Cerebellar nuclear complex (tissue), 1 donor: ENCODE measurements at regions not wholly inside any gene's neighbourhood (a gene's known extent, or its start where the extent isn't known, plus 50 kb on each side); places are given as distances from the start of the nearest gene placed in this dataset.
"Not testable (repeated sequence)": the region's sequence is repeated elsewhere in the genome, so short reads cannot be mapped to it uniquely, and the experiment has no call there.

Experiments used
- DNase-seq, 2 experiments: peaks; one replicate each; lab custom pipeline; 2025; lab: John Stamatoyannopoulos, UW

DNA sequence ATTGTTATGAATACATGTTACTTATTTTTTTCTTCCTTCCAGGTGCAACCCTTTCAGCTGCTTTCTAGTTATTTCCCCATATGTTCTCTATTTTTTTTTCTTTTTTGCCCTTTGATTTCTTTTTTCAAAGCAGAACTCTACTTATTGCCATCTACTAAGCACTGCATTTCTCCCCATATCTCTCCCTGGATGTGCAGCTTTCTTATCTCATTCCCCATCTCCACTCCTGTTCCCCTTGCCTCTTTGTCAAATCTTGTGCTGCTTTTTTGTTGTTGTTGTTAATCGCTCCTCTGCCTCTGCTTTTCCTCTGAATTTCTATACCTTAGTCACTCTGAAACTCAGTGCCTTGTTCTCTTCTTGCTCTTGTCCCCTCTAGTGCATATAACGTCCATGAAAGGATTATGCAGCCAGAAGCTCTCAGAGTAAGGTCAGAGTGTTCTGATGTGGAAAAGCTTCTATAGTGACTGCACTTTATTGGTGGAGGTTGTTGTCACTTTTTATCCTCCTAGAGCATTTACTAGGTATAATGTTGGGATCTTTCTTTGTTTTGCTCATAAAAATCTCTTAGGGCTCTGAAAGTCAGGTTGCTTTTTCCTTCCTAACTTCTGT lies 51.1 kb upstream of the JADE1 start:
- no peak for DNase-seq

DNA sequence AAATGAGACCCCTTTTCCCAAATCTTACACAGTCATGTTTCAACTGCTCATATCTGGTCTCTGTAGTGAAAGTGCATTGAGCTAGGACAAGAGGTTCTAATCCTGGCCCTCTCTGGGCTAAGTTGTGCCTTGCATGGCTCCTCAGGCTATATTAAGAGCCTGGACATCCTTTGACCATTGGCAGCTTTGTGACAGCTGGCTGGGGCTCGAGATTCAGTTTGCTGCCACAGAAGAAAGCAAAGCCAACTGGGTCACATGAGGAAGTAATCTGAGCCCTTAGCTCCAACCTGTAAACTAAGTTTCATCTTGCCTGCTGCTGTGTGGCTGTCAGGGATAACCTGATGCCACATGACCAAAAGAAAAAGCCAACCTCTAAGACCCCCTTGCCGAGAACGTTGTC lies 51.8 kb upstream of the JADE1 start:
- no peak for DNase-seq

DNA sequence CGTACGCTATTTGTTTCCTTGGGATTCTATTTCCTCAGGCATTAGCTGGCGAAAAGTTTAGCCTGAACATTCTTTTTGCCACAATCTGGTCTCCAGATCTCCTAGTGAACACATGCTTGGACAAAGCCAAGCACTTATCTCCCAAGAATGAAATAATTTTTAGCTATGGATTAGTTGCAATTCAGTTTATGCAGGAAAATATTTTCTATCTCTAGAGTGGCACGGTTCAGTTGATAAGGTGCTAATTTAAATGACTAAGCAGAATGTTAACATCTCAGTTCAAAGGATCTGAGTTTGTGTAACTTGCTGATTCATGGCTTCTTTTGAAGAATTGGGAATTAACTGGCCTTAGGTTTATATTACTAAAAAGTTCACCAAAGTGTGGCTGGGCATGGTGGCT lies 58.1 kb upstream of the JADE1 start:
- no peak for DNase-seq

DNA sequence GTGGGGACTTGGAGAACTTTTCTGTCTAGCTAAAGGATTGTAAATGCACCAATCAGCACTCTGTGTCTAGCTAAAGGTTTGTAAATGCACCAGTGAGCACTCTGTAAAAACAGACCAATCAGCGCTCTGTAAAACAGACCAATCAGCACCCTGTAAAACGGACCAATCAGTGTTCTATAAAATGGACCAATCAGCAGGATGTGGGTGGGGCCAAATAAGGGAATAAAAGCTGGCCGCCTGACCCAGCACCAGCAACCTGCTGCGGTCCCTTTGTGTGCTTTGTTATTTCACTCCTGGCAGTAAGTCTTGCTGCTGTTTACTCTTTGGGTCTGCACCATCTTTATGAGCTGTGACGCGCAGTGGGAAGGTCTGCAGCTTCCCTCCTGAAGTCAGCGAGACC lies 67.8 kb upstream of the JADE1 start:
- DNase-seq = not testable (repeated sequence)

DNA sequence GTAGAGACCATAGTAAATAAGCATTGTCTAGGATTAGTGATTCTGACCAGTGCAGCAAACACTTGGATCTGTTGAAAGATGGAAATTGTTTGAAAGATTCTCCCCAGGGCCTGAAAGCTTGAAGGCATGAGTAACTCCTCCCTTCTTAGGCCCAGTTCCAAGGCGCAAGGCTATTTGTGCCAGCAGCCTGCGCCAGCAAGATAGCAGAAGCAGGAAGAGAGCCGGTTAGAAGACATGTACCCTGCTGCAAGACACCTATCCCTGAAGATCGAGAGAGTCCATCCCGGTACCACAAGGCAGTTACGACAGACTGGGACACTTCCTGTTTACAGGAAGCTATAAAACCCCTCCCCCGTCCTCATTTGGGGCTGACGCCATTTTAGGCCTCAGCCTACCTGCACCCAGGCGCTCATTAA lies 72.4 kb upstream of the JADE1 start:
- DNase-seq = no peak

DNA sequence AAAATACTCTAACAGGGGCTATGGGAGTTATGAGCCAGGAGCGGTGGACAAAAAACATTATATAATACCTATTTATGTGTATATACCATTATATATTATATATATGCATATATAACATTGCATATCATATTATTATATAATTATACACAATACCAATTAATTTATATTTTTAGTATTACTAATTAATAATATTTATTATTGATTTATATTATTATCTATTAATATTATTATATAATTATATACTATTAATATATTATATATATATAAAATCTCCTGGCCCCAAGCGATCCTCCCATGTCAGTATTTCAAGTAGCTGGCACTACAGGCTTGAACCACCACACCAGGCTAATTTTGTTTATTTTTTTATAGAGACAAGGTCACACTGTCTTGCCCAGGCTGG lies 73.8 kb upstream of the JADE1 start:
- DNase-seq = no peak

DNA sequence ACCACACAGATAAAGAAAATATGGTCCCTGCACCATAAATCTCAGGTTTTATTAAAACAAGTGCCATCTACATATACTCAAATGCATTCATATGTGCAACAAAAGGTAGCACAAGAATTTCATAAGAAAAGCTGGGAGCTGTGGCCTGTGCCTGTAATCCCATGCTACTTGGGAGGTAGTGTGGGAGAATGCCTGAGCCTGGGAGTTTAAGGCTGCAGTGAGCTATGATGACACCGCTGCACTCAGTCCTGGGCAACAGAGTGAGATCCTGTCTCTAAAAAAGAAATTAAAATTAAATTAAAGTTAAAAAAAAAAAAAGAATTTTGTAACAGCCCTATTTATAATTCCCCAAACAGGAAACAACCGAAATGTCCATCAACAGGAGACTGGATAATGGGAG lies 81.3 kb upstream of the JADE1 start:
- no peak for DNase-seq

DNA sequence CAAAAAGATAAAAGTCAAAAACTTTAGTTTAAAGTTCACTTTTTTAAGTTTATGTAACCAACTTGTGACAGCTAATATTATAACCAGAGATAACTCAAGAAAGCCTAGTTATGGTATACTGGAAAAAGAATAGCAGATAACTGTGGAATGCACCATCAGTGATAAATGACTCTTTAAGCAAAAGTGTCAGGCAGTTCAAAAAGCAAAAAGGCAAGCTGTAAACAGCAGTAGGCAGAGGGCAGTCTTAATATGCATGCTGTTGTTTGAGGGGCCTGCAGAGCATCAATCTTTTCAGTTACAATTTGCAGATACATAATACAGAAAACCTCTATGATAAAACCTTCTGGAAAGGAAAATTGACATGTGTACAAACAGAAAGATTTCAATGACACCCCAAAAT lies 81.8 kb upstream of the JADE1 start:
- DNase-seq = no peak

DNA sequence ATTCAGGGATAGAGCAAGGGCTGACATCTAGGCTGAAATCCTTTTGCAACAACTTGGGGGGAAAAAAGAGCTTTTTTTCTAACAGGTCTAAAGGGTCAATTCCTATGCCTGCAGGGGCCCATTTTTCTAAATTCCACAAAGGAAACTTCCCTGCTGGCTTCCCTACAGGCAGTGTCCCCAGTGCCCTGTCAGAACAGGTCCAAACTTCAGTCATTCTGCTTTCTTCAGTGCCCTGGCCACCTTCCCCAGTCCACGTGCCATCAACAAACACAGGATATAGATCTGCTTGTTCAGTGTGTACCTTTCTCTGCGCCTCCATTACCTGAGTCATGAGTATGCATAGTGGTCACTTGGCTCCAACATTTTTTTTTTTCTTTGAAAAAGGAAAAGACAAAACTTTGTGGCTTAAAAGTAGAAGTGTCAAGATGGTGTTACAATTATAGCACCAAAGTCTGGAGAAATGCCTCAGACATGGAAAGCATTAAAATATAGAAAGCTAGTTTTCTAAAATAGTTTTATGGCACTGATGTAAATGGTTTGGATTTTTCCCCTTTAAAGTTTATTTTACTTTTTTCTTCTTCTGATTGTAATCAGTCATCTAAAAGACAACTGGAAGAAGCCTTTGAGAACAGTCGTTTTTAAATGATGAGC lies 84.0 kb upstream of the JADE1 start:
- no peak for DNase-seq

DNA sequence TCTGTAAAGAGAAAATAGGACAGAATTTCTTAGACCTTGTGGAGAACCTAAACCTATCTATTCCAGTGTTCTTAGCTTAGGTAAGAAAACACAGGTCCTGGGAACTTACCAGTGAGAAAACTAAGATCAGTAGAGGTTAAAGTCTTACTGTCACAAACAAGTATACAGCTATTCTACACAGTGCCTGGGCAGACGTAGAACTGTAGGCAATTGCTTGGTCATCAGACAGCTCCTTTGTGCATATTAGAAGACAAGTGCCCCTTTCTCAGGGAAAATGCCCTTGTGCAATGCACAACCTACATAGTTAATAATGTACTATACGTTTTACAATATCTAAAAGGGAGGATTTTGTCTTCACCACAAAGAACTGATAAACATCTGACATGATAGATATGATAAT lies 86.6 kb upstream of the JADE1 start:
- DNase-seq = no peak

DNA sequence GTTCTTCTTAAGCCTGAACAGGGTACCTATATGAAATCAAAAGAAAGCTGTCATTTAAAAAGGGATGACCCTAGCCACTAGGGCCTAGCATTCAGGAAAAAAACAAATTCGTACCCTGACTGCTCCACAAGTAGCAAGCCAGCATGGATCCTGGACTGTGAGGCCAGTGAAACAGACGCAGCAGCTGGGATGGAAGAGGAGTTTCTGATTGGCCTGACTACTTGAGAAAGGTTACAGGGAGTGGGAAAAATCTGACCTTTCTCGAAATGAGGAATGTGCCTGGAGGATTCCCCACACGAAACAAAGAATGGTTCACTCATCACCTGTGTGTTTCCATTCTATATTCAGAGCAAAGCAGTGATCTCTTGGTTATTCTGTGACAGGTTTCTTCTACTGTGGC lies 87.6 kb upstream of the JADE1 start:
- no peak for DNase-seq

DNA sequence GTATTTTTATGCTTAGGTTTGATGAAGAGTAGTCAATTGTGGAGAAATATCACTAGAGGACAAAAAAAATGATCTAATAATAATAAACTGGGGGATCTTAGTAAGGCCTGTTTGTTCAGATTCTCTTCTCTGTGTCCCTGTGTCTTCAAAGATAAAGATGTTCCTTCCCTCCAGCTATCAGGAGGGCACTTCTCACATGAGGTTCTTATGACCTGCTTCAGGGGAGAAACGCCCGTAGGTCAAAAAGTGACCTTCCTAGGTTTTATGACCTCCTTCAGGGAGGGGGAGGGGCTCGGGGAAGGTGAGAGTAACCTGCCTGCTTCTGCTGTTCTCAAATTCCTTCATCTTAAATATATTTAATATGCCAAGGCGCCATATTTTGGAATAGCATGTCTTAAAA lies 89.2 kb upstream of the JADE1 start:
- DNase-seq = no peak

DNA sequence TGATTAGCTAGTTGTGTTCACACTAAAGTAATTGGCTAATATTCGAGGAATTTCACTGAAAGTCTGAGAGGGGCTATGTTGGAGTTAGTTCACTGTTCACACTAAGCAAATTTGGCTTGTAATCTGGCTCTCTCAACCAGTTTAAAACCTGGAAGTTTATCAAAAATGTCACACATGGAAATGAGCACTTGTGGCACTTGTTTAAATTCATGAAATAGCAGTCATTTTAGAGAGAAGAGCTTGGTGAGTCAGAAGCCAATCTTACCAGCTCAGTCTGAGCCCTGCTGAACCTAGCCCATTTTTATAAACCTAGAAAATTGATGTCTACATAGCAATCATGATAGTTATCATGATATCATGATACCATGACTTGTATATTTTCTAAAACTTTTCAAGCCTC lies 90.7 kb upstream of the JADE1 start:
- DNase-seq = no peak

DNA sequence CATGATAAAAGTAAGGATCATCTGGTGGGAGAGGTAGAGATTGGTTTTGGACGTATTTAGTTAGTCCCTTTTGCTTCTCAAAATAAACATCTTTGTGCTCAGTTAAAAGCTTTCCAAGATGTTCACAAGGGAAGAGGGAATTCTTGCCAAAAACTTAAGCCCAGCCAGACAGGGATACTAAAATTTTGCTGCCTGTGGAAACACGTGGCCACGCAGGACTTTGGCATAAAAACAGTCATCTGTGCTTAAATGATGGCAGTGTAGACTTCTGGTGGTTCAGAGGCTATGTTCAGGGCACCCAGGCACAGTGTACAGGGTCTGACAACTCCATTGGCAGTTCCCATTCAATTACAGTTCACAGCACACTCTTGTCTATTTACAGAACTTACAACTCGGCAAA lies 93.2 kb upstream of the JADE1 start:
- DNase-seq = no peak

DNA sequence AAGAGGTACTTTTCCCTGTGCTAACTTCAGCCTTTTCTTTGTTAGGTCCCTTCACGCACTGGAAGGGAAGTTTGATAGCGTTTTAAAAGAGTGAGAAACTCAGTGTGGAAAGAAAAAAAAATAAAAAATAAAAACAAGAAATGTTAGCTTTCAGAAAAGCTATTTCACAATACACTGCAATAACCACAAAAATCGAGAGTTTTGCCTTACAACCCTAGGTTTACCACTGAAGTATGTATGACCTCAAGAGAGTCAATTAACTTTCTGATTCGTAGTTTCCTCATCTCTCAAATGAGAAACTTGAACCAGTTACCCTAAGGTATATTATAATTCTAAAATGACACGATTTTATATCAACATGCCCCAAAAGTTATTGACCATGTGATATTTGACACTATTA lies 93.9 kb upstream of the JADE1 start:
- DNase-seq = no peak

DNA sequence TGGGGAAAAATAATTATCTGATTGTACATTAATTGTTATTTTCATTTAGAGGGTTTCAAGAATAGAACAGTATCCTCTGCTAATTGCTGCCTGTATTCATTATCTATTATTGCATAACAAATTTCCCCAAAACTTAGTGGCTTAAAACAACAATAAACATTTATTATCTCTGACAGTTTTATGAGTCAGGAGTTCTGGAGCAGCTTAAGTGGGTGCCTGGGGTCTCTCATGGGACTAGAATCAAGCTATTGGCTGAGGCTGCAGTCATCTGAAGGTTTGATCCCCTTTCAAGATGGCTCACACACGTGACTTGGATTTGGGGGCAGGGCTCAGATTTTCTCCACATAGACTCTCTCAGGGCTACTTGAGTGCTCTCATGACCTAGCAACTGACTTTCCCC lies 98.1 kb upstream of the JADE1 start:
- no peak for DNase-seq

DNA sequence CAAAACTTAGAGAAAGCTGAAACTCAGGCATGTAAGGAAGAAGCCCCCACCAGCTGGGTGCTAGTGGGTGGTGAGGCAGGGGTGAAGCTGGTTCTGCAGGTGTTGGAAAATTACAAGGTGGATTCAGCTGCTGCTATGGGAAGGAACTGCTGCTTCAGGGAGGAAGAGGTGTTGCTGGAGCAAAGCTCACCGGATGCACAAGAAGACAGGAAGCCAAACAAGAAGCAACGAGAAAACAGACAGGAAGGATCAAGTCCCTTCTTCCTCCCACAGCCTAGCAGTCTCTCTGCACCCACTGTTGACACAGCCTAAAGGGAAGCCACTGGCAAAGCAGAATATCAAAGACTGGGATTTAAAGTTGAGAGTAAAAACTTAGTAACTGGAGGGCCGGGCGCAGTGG lies 100.2 kb upstream of the JADE1 start:
- no peak for DNase-seq

DNA sequence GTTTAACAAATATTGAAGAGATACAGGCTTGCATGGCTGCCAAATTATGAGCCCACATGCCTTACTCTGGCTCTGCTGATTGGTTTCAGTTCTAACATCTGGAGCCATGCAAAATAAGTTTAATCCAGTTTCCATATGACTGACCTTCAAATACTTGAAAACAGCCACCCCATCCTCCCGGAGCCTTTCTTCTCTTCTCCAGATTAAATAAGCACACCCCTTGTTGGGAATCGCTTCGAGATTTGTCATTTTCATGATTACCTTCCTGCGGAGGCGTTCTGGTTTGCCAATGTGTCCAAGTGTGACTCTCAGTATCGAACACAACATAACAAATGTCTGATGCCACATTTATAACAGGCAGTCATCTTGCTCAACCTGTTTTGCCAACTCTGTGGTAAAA lies 101.6 kb upstream of the JADE1 start:
- no peak for DNase-seq

DNA sequence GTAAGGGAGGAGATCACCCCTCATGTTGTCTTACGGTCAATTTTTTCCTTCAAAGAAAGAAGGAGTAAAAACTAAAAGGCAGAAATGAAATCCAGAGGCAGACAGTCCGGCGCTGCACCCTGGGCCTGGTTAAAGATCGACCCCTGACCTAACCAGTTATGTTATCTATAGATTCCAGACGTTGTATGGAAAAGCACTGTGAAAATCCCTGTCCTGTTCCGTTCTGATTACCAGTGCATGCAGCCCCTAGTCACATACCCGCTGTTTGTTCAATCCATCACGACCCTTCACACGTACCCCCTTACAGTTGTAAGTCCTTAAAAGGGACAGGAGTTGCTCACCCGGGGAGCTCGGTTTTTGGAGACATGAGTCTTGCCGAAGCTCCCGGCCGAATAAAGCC lies 105.6 kb upstream of the JADE1 start:
- no peak for DNase-seq

DNA sequence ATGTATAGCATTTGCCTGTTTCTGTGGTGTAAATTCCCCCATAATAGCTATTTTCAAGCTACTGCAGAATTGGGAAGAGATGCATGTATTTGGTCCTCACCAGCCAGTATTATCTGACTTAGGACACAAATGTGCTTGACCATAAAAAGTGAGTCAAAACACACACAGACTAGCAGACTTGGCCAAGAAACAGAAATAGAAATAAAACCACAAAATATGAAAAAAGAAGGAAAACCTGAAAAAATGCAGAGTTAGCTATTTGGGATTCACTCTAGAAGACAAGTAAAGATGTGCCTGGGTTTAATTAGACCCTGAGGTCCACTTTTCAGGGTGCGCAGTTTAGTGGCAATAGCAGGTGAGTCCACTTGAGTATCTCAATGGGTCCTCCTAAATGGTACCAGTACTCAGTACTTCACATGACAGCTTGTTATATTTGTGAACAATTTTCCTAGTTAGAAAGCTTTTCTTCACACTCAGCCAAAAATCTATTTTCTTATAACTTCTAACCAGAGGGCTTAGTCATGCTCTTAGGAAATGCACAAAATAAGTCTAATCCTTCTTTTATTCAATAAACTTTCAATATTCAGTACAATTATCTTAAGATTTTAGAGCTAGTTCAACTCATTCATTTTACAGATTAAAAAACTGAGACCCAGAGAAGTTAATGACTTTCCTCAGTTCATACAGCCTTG lies 108.7 kb upstream of the JADE1 start:
- no peak for DNase-seq

DNA sequence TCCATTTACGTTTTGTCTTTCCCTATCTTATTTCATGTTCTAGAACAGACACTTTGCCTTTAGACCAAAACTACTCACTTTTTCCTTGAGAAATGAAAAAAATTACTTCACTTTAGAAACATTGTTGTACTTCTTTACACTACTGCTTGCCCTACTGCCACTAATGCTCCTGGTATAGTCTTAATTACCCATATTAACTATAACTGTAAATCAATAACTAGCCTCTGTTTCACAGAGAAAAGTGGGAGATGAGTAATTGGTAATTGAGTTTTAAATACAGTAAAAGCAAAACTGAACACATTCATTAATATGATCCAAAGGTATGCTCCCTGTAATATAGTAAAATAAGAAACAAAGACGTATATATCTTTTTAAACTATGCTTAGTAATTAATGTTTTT lies 111.1 kb upstream of the JADE1 start:
- no peak for DNase-seq

DNA sequence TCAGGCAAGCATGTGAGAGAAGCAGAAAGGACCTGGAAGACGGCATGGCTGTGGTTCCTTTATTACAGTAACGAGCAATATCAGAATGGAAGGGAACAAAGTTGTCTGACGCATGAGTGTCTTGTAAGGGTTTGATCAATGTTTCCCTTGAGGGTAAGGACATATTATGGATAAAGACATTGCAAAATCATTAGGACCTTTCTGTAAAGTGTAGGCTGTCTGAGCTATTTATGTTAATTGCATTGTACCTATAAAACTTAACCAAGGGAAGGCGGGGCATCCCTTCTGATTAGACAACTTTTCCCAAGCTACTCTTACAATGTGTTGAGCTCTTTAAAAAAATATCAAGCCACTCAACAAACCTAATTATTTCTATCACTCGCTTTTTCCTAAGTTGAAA lies 112.2 kb upstream of the JADE1 start:
- DNase-seq = no peak

DNA sequence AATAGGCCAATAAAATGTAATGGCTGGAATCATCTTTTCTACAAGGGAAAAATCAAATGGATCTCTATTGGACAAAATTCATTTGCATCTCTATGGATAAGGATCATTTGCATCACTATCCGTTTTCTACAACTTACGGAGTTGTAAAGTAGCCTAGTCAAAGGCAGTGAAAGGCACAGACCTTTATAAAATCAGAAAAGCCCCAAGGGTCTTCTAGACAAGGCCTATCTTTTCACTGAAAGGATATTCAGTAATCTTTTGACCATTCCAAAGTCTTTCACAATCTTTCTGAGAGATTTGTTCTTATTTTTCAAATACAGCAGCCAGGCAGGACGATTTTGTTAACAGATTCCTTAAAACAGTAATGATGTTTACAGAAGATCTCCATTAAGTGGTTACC lies 119.5 kb upstream of the JADE1 start:
- DNase-seq = no peak
